HepG2 (cell line): ENCODE measurements at regions not wholly inside any gene's neighbourhood (a gene's known extent, or its start where the extent isn't known, plus 50 kb on each side); places are given as distances from the start of the nearest gene placed in this dataset.

Experiments
- ATF7 ChIP-seq, 2 experiments: fragments of 450-650 bp in 1 of 2; sonication (generic) in 1 of 2; formaldehyde crosslinking in 1 of 2; IDR thresholded peaks; 2 replicates each; pipeline versions ENCODE4 v1.4.0 to v1.6.1; 2016 to 2020; ENCODE audit warnings: antibody characterized with exemption in 1 of 2, mild to moderate bottlenecking in 1 of 2, missing genetic modification reagents in 1 of 2
- FOXO1 ChIP-seq: sonication (generic); formaldehyde crosslinking; IDR thresholded peaks from 2 replicates; pipeline ENCODE4 v1.4.0; 2020; ENCODE audit warnings: missing genetic modification reagents
- NFYB ChIP-seq: sonication (generic); formaldehyde crosslinking; IDR thresholded peaks from 2 replicates; pipeline ENCODE4 v1.4.0; 2020; ENCODE audit warnings: missing genetic modification reagents
- PLRG1 ChIP-seq: fragments of 450-650 bp; conservative IDR thresholded peaks from 2 replicates; pipeline ENCODE4 v1.6.1; 2016
- RFX3 ChIP-seq: IDR thresholded peaks from 2 replicates; pipeline ENCODE4 v1.6.1; 2016; ENCODE audit warnings: missing biosample characterization, missing genetic modification reagents
- ZNF282 ChIP-seq: fragments of 450-650 bp; IDR thresholded peaks from 2 replicates; pipeline ENCODE4 v1.6.1; 2018; ENCODE audit not compliant: partially characterized antibody
- TF ChIP-seq, protein P1 (sequence below): fragments of 450-650 bp; IDR thresholded peaks from 2 replicates; pipeline ENCODE4 v1.6.1; 2017
- TF ChIP-seq, protein P2 (sequence below): sonication (generic); formaldehyde crosslinking; conservative IDR thresholded peaks from 2 replicates; pipeline ENCODE4 v1.8.0; 2022; ENCODE audit warnings: mild to moderate bottlenecking, moderate library complexity, missing genetic modification reagents
- TF ChIP-seq, protein P3 (sequence below), 2 experiments: fragments of 450-650 bp in 1 of 2; sonication (generic) in 1 of 2; formaldehyde crosslinking in 1 of 2; IDR thresholded peaks; 2 replicates each; pipeline versions ENCODE4 v1.6.1 to v1.8.0; 2016 to 2022; ENCODE audit warnings: antibody characterized with exemption in 1 of 2, mild to moderate bottlenecking in 1 of 2, missing genetic modification reagents in 1 of 2
- TF ChIP-seq, protein P4 (sequence below): IDR thresholded peaks from 2 replicates; pipeline ENCODE4 v1.6.1; 2016; ENCODE audit warnings: low read depth, control low read depth

DNA sequence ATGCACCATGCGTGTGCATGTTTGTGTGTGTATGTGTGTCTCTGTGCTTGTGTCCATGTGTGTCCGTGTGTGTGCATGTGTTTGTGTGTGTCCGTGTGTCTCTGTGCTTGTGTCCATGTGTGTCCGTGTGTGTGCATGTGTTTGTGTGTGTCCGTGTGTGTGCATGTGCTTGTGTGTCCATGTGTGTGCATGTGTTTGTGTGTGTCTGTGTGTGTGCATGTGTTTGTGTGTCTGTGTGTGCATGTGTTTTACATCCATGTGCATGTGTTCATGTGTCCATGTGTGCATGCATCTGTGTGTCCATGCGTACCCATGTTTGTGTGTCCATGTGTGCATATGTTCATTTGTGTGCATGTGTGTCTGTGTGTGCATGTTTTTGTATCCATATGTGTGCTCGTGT lies 100.5 kb downstream of the LBH start (continued):
- TF ChIP-seq, protein P1, sequence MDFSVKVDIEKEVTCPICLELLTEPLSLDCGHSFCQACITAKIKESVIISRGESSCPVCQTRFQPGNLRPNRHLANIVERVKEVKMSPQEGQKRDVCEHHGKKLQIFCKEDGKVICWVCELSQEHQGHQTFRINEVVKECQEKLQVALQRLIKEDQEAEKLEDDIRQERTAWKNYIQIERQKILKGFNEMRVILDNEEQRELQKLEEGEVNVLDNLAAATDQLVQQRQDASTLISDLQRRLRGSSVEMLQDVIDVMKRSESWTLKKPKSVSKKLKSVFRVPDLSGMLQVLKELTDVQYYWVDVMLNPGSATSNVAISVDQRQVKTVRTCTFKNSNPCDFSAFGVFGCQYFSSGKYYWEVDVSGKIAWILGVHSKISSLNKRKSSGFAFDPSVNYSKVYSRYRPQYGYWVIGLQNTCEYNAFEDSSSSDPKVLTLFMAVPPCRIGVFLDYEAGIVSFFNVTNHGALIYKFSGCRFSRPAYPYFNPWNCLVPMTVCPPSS: no peak
- peak; percentile 29; the same call in 1 of the 2 replicates for TF ChIP-seq ATF7 (IDR thresholded peaks at IDR 0.05)
- TF ChIP-seq ATF7 (CRISPR knock-in tag; IDR thresholded peaks at IDR 0.05): no peak
- TF ChIP-seq, protein P2, sequence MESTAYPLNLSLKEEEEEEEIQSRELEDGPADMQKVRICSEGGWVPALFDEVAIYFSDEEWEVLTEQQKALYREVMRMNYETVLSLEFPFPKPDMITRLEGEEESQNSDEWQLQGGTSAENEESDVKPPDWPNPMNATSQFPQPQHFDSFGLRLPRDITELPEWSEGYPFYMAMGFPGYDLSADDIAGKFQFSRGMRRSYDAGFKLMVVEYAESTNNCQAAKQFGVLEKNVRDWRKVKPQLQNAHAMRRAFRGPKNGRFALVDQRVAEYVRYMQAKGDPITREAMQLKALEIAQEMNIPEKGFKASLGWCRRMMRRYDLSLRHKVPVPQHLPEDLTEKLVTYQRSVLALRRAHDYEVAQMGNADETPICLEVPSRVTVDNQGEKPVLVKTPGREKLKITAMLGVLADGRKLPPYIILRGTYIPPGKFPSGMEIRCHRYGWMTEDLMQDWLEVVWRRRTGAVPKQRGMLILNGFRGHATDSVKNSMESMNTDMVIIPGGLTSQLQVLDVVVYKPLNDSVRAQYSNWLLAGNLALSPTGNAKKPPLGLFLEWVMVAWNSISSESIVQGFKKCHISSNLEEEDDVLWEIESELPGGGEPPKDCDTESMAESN (CRISPR knock-in tag): no peak
- TF ChIP-seq, protein P3, sequence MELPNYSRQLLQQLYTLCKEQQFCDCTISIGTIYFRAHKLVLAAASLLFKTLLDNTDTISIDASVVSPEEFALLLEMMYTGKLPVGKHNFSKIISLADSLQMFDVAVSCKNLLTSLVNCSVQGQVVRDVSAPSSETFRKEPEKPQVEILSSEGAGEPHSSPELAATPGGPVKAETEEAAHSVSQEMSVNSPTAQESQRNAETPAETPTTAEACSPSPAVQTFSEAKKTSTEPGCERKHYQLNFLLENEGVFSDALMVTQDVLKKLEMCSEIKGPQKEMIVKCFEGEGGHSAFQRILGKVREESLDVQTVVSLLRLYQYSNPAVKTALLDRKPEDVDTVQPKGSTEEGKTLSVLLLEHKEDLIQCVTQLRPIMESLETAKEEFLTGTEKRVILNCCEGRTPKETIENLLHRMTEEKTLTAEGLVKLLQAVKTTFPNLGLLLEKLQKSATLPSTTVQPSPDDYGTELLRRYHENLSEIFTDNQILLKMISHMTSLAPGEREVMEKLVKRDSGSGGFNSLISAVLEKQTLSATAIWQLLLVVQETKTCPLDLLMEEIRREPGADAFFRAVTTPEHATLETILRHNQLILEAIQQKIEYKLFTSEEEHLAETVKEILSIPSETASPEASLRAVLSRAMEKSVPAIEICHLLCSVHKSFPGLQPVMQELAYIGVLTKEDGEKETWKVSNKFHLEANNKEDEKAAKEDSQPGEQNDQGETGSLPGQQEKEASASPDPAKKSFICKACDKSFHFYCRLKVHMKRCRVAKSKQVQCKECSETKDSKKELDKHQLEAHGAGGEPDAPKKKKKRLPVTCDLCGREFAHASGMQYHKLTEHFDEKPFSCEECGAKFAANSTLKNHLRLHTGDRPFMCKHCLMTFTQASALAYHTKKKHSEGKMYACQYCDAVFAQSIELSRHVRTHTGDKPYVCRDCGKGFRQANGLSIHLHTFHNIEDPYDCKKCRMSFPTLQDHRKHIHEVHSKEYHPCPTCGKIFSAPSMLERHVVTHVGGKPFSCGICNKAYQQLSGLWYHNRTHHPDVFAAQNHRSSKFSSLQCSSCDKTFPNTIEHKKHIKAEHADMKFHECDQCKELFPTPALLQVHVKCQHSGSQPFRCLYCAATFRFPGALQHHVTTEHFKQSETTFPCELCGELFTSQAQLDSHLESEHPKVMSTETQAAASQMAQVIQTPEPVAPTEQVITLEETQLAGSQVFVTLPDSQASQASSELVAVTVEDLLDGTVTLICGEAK (IDR thresholded peaks at IDR 0.05): peak; percentile 39; the same call in 1 of the 2 replicates
- TF ChIP-seq, protein P3 (CRISPR knock-in tag; IDR thresholded peaks at IDR 0.05): no peak
- no peak for TF ChIP-seq RFX3 (CRISPR knock-in tag)
- TF ChIP-seq PLRG1: peak; percentile 88; the same call in 1 of the 2 replicates
- TF ChIP-seq NFYB: no peak
- peak; percentile 92 for TF ChIP-seq ZNF282
- TF ChIP-seq, protein P4, sequence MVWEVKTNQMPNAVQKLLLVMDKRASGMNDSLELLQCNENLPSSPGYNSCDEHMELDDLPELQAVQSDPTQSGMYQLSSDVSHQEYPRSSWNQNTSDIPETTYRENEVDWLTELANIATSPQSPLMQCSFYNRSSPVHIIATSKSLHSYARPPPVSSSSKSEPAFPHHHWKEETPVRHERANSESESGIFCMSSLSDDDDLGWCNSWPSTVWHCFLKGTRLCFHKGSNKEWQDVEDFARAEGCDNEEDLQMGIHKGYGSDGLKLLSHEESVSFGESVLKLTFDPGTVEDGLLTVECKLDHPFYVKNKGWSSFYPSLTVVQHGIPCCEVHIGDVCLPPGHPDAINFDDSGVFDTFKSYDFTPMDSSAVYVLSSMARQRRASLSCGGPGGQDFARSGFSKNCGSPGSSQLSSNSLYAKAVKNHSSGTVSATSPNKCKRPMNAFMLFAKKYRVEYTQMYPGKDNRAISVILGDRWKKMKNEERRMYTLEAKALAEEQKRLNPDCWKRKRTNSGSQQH (CRISPR knock-in tag): no peak
- TF ChIP-seq FOXO1 (CRISPR knock-in tag): no peak
